SK-N-SH (cell line): ENCODE measurements at regions not wholly inside any gene's neighbourhood (a gene's known extent, or its start where the extent isn't known, plus 50 kb on each side); places are given as distances from the start of the nearest gene placed in this dataset.

ENCODE experiments used
- CTCF ChIA-PET: fragments of 300-600, 350-600 bp; formaldehyde crosslinking; extraction: SDS; loops from one replicate; lab custom pipeline; 2021; lab: Yijun Ruan, JAX
- POLR2A ChIA-PET: fragments of 350-600 bp; sonication (Branson Sonifier 250); formaldehyde crosslinking; extraction: SDS; loops from one replicate; lab custom pipeline; 2020; ENCODE audit warnings: antibody characterized with exemption, inconsistent platforms; lab: Yijun Ruan, JAX
- DNase-seq: peaks from one replicate; pipeline ENCODE4 v3.0.0; 2012
- H2AFZ ChIP-seq: fragments of 200-600 bp; sonication (generic); 2 replicates; pipeline ENCODE4 v1.8.1; 2016; ENCODE audit warnings: antibody characterized with exemption, mild to moderate bottlenecking, low read depth
- H3F3A ChIP-seq: fragments of 200-600 bp; sonication (generic); replicated peaks from 2 replicates; pipeline ENCODE3; 2016; ENCODE audit warnings: antibody characterized with exemption, mild to moderate bottlenecking; ENCODE audit not compliant: insufficient read depth
- H3K27ac ChIP-seq, 2 experiments: fragments of 200-500 bp in 1 of 2; fragments of 200-600 bp in 1 of 2; sonication (Bioruptor generic) in 1 of 2; sonication (generic), shearing (Covaris generic) in 1 of 2; 2 replicates each; pipeline versions ENCODE4 v1.5.1 to v1.6.1; 2014 to 2016; ENCODE audit warnings: low read depth in 2 of 2, inconsistent platforms in 1 of 2, low read length in 1 of 2, mild to moderate bottlenecking in 1 of 2, mixed read lengths in 1 of 2
- H3K27me3 ChIP-seq: fragments of 200-600 bp; sonication (generic), shearing (Covaris generic); 2 replicates; pipeline ENCODE4 v1.6.1; 2016; ENCODE audit warnings: mixed run types; ENCODE audit not compliant: insufficient read depth
- H3K36me3 ChIP-seq, 2 experiments: fragments of 200-500 bp in 1 of 2; fragments of 200-600 bp in 1 of 2; sonication (Bioruptor generic) in 1 of 2; sonication (generic) in 1 of 2; replicated peaks in 1 of 2; 2 replicates each; pipeline versions ENCODE3 to v1.5.1; 2014 to 2016; ENCODE audit warnings: low read length in 1 of 2, mild to moderate bottlenecking in 1 of 2; ENCODE audit not compliant: insufficient read depth in 2 of 2, control insufficient read depth in 1 of 2
- H3K4me1 ChIP-seq, 2 experiments: fragments of 200-500 bp in 1 of 2; fragments of 200-600 bp in 1 of 2; sonication (Bioruptor generic) in 1 of 2; sonication (generic), shearing (Covaris generic) in 1 of 2; 2 replicates each; pipeline versions ENCODE4 v1.5.1 to v1.6.1; 2014 to 2016; ENCODE audit warnings: low read depth in 1 of 2, low read length in 1 of 2, mixed run types in 1 of 2; ENCODE audit not compliant: insufficient read depth in 2 of 2, control insufficient read depth in 1 of 2
- H3K4me2 ChIP-seq: fragments of 200-600 bp; sonication (generic), shearing (Covaris generic); 2 replicates; pipeline ENCODE4 v1.6.1; 2017; ENCODE audit warnings: mixed run types
- H3K4me3 ChIP-seq, 2 experiments: fragments of 200-500 bp in 1 of 2; fragments of 200-600 bp in 1 of 2; sonication (Bioruptor generic) in 1 of 2; sonication (generic), shearing (Covaris generic) in 1 of 2; 2 replicates each; pipeline versions ENCODE4 v1.5.1 to v1.8.1; 2014 to 2016; ENCODE audit warnings: low read depth in 2 of 2, inconsistent platforms in 1 of 2, low read length in 1 of 2, mild to moderate bottlenecking in 1 of 2, mixed read lengths in 1 of 2, moderate library complexity in 1 of 2
- H3K79me2 ChIP-seq: fragments of 200-600 bp; sonication (generic); 2 replicates; pipeline ENCODE4 v1.8.1; 2017; ENCODE audit warnings: mild to moderate bottlenecking; ENCODE audit not compliant: insufficient read depth
- H3K9ac ChIP-seq: fragments of 200-600 bp; sonication (generic); 2 replicates; pipeline ENCODE4 v1.6.1; 2017; ENCODE audit warnings: mixed run types
- H3K9me2 ChIP-seq: fragments of 200-600 bp; sonication (generic); 2 replicates; pipeline ENCODE4 v1.6.1; 2017; ENCODE audit warnings: mixed run types
- H3K9me3 ChIP-seq: fragments of 200-600 bp; sonication (generic); 2 replicates; pipeline ENCODE4 v1.6.1; 2017; ENCODE audit warnings: mixed run types, mild to moderate bottlenecking, moderate library complexity
- H4K20me1 ChIP-seq: fragments of 200-600 bp; sonication (generic); 2 replicates; pipeline ENCODE4 v1.6.1; 2017; ENCODE audit warnings: mild to moderate bottlenecking, mixed run types; ENCODE audit not compliant: insufficient read depth
- CTCF ChIP-seq: fragments of 200-600 bp; sonication (generic); IDR thresholded peaks from 2 replicates; pipeline ENCODE4 v1.6.1; 2017; ENCODE audit warnings: antibody characterized with exemption, mild to moderate bottlenecking, moderate library complexity
- EP300 ChIP-seq, 2 experiments: IDR thresholded peaks; 2 replicates each; pipeline versions ENCODE4 v1.4.0 to v1.6.1; 2012; ENCODE audit warnings: borderline replicate concordance in 1 of 2, low read depth in 1 of 2, low read length in 1 of 2
- EZH2phosphoT487 ChIP-seq: fragments of 200-600 bp; sonication (generic); IDR thresholded peaks from 2 replicates; pipeline ENCODE4 v1.6.1; 2017; ENCODE audit warnings: low read depth, mixed run types, mild to moderate bottlenecking, antibody characterized with exemption, moderate library complexity, borderline replicate concordance
- FOXJ3 ChIP-seq: sonication (generic); formaldehyde crosslinking; IDR thresholded peaks from 2 replicates; pipeline ENCODE4 v1.5.1; 2020; ENCODE audit warnings: mild to moderate bottlenecking, missing genetic modification reagents
- GATA2 ChIP-seq: sonication (generic); formaldehyde crosslinking; IDR thresholded peaks from 2 replicates; pipeline ENCODE4 v1.5.0; 2020; ENCODE audit warnings: mild to moderate bottlenecking, missing genetic modification reagents
- JUND ChIP-seq: IDR thresholded peaks from 2 replicates; pipeline ENCODE4 v1.4.0; 2012
- MXI1 ChIP-seq: IDR thresholded peaks from 2 replicates; pipeline ENCODE4 v1.6.1; 2012; ENCODE audit warnings: mild to moderate bottlenecking, low read depth, low read length, improper control_type of control experiment
- NFIC ChIP-seq: IDR thresholded peaks from 2 replicates; pipeline ENCODE4 v1.4.0; 2012; ENCODE audit warnings: borderline replicate concordance
- NRF1 ChIP-seq: IDR thresholded peaks from 2 replicates; pipeline ENCODE4 v1.6.1; 2012; ENCODE audit warnings: low read depth, mild to moderate bottlenecking, low read length
- PBX3 ChIP-seq: IDR thresholded peaks from 2 replicates; pipeline ENCODE4; 2012
- POLR2AphosphoS5 ChIP-seq: IDR thresholded peaks from 2 replicates; pipeline ENCODE4 v1.6.1; 2012; ENCODE audit warnings: low read depth, low read length
- RAD21 ChIP-seq: IDR thresholded peaks from 2 replicates; pipeline ENCODE4 v1.6.1; 2012; ENCODE audit warnings: mild to moderate bottlenecking, low read length
- RCOR1 ChIP-seq: fragments of 150-350 bp; IDR thresholded peaks from 2 replicates; pipeline ENCODE4 v1.6.1; 2017; ENCODE audit warnings: antibody characterized with exemption, low read length
- RFX5 ChIP-seq: IDR thresholded peaks from 2 replicates; pipeline ENCODE4 v1.6.1; 2012; ENCODE audit warnings: mild to moderate bottlenecking, improper control_type of control experiment, low read length
- RXRA ChIP-seq: IDR thresholded peaks from 2 replicates; pipeline ENCODE4 v1.4.0; 2012; ENCODE audit warnings: low read depth, mild to moderate bottlenecking, borderline replicate concordance
- SMC3 ChIP-seq: IDR thresholded peaks from 2 replicates; pipeline ENCODE4 v1.6.1; 2012; ENCODE audit warnings: low read depth, low read length, improper control_type of control experiment
- TEAD4 ChIP-seq: IDR thresholded peaks from 2 replicates; pipeline ENCODE4 v1.4.0; 2012; ENCODE audit warnings: mild to moderate bottlenecking, borderline replicate concordance; ENCODE audit not compliant: insufficient read depth
- USF1 ChIP-seq: IDR thresholded peaks from 2 replicates; pipeline ENCODE4 v1.4.0; 2012; ENCODE audit warnings: low read depth, borderline replicate concordance
- YY1 ChIP-seq: IDR thresholded peaks from 2 replicates; pipeline ENCODE4 v1.4.0; 2012; ENCODE audit warnings: low read depth, mild to moderate bottlenecking
- whole genome bisulfite sequencing: methylation state at CpG from one replicate; pipeline ENCODE4 v1.1.6; 2017; ENCODE audit warnings: low lambda C conversion rate; 5-methylcytosine and 5-hydroxymethylcytosine counted together
- TF ChIP-seq, protein P1 (sequence below): IDR thresholded peaks from 2 replicates; pipeline ENCODE4 v1.4.0; 2012; ENCODE audit warnings: low read depth, borderline replicate concordance

- ChIA-PET CTCF (interaction anchor here (1.2 to 1.4 kb wide), 2 partner anchors 16 kb away, joined by 3 read pairs; no protein-coding TSS in a partner anchor), POLR2A (no interaction called here)
- no peaks in the 10 kb centered on the region for H3K9me2 ChIP-seq
- no peaks in the 10 kb centered on the region; a peak in 1 of 4 replicates for H3K4me1 ChIP-seq
- no peak overlapping the region for H3K4me2 ChIP-seq
- no peak for TF ChIP-seq JUND
- TF ChIP-seq EP300 (IDR thresholded peaks at IDR 0.05; ENCODE audit: borderline replicate concordance in 1 of 2, low read depth in 1 of 2, low read length in 1 of 2), result no peak
- no peak for TF ChIP-seq RCOR1
- TF ChIP-seq TEAD4, result no peak
- TF ChIP-seq GATA2, result no peak
- no peak for TF ChIP-seq SMC3
- TF ChIP-seq USF1, result no peak
- TF ChIP-seq CTCF, result no peak
- TF ChIP-seq EZH2phosphoT487, result no peak
- TF ChIP-seq NRF1, result no peak
- no peak for TF ChIP-seq YY1
- H4K20me1 ChIP-seq, result no peaks in the 10 kb centered on the region
- 34% methylated on average over 1 of the region's 1 CpG for WGBS
- no peak for DNase-seq
- no peaks in the 10 kb centered on the region for H3F3A ChIP-seq
- H3K27me3 ChIP-seq, result no peaks in the 10 kb centered on the region
- no peak overlapping the region for H3K4me3 ChIP-seq
- H3K9me3 ChIP-seq, result no peaks in the 10 kb centered on the region
- H3K9ac ChIP-seq, result no peak overlapping the region
- no peaks in the 10 kb centered on the region for H3K79me2 ChIP-seq
- no peaks in the 10 kb centered on the region for H3K36me3 ChIP-seq
- H3K27ac ChIP-seq, result no peak overlapping the region
- no peak overlapping the region for H2AFZ ChIP-seq
Observed at GRCh38 chr9:20137425-20137824, 348.6 kb upstream of the SLC24A2 start.

DNA sequence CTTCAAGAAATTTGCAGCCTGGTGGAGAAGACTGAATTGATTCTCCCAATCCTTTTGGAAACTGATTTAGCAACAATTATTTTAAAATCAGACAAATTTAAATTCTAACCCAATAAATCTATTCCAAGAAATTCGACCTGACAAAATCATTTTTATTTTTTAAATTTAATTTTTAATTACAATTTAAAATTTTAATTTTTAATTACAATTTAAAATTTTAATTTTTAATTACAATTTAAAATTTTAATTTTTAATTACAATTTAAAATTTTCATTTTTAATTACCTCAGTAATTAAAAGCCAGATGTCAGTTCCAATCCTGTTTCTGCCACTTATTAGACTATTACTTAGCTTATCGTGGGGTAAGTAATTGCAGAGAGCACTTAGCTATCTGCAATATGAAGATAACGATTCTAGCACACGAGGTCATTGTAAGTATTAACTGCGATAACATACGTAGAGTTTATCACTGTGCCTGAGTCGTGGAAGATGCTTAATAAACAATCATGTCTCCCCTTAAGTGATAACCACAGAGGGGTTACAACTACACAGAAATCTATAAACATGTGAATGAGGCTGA is 346.4 kb upstream of the SLC24A2 start:
- 35% methylated on average over 7 of the region's 7 CpGs for WGBS
- CTCF ChIA-PET, result interaction anchor here (1.0 kb wide), 1 partner anchor 8 kb away, joined by 3 read pairs; no protein-coding TSS in a partner anchor
- TF ChIP-seq NFIC (no peak), EP300 (IDR thresholded peaks at IDR 0.05; ENCODE audit: borderline replicate concordance in 1 of 2, low read depth in 1 of 2, low read length in 1 of 2) (peak in 1 of 2 experiments; percentile 19; a peak in 1 of 4 replicates), FOXJ3 (no peak), TEAD4 (no peak), EZH2phosphoT487 (no peak), RXRA (no peak), RAD21 (no peak), MXI1 (no peak), GATA2 (peak; percentile 85), JUND (no peak), PBX3 (no peak), RFX5 (no peak), USF1 (no peak), NRF1 (no peak), POLR2AphosphoS5 (no peak)
- TF ChIP-seq, protein P1, sequence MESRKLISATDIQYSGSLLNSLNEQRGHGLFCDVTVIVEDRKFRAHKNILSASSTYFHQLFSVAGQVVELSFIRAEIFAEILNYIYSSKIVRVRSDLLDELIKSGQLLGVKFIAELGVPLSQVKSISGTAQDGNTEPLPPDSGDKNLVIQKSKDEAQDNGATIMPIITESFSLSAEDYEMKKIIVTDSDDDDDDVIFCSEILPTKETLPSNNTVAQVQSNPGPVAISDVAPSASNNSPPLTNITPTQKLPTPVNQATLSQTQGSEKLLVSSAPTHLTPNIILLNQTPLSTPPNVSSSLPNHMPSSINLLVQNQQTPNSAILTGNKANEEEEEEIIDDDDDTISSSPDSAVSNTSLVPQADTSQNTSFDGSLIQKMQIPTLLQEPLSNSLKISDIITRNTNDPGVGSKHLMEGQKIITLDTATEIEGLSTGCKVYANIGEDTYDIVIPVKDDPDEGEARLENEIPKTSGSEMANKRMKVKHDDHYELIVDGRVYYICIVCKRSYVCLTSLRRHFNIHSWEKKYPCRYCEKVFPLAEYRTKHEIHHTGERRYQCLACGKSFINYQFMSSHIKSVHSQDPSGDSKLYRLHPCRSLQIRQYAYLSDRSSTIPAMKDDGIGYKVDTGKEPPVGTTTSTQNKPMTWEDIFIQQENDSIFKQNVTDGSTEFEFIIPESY, result no peak

More for the DNA sequence above, 346.4 kb upstream of the SLC24A2 start:
- Histone ChIP-seq H3K27ac (no peak overlapping the region), H3K4me1 (no peaks in the 10 kb centered on the region; a peak in 1 of 4 replicates), H3F3A (no peaks in the 10 kb centered on the region), H3K9me3 (no peaks in the 10 kb centered on the region), H3K36me3 (no peaks in the 10 kb centered on the region), H3K4me3 (no peak overlapping the region), H2AFZ (no peak overlapping the region), H3K9me2 (no peaks in the 10 kb centered on the region), H3K4me2 (no peak overlapping the region), H3K27me3 (no peaks in the 10 kb centered on the region), H3K79me2 (no peaks in the 10 kb centered on the region), H4K20me1 (no peaks in the 10 kb centered on the region), H3K9ac (no peak overlapping the region)
- peak; percentile 11 for DNase-seq
- POLR2A ChIA-PET, result no interaction called here
